HL-60/S4 treated with retinoic acid at 250 ng/mL for 4 days and 3 days (cell line): ENCODE measurements at regions not wholly inside any gene's neighbourhood (a gene's known extent, or its start where the extent isn't known, plus 50 kb on each side); places are given as distances from the start of the nearest gene placed in this dataset.
"Not testable (repeated sequence)": the region's sequence is repeated elsewhere in the genome, so short reads cannot be mapped to it uniquely, and the experiment has no call there.

Experiments
- in situ Hi-C: fragments of 300-500 bp; cut with MboI; formaldehyde crosslinking; loops from 2 replicates; pipeline ENCODE4 v1.7.0; 2022; ENCODE audit warnings: low sequenced_read_pairs

GRCh38 chr9:105093685-105094084 is 150.8 kb upstream of the SLC44A1 start:
- in situ Hi-C loops = no loop called here

GRCh38 chr9:105098370-105098769 is 146.1 kb upstream of the SLC44A1 start:
- in situ Hi-C loops = no loop called here

GRCh38 chr9:105103776-105104175 is 140.7 kb upstream of the SLC44A1 start:
- in situ Hi-C loops = no loop called here

- in situ Hi-C loops = no loop called here
Observed at GRCh38 chr9:105114318-105114717, 130.1 kb upstream of the SLC44A1 start.

GRCh38 chr9:105114964-105115728 is 129.3 kb upstream of the SLC44A1 start:
- in situ Hi-C loops = no loop called here

GRCh38 chr9:105116052-105116868 is 128.2 kb upstream of the SLC44A1 start:
- in situ Hi-C loops = no loop called here

- in situ Hi-C loops = no loop called here
Observed at GRCh38 chr9:105117234-105117633, 127.2 kb upstream of the SLC44A1 start.

- in situ Hi-C loops = no loop called here
Observed at GRCh38 chr9:105118636-105119035, 125.8 kb upstream of the SLC44A1 start.

GRCh38 chr9:105119156-105119555 is 125.3 kb upstream of the SLC44A1 start:
- in situ Hi-C loops = no loop called here

- in situ Hi-C loops = no loop called here
Observed at GRCh38 chr9:105121861-105122430, 122.5 kb upstream of the SLC44A1 start.

GRCh38 chr9:105124598-105124997 is 119.9 kb upstream of the SLC44A1 start:
- in situ Hi-C loops = not testable (repeated sequence)

GRCh38 chr9:105126226-105126625 is 118.2 kb upstream of the SLC44A1 start:
- in situ Hi-C loops = loop anchor here (25.0 kb wide), 1 partner anchor 139 kb away; no protein-coding TSS in a partner anchor

- in situ Hi-C loops = loop anchor here (25.0 kb wide), 1 partner anchor 141 kb away; no protein-coding TSS in a partner anchor
Observed at GRCh38 chr9:105127863-105128220, 116.6 kb upstream of the SLC44A1 start.

GRCh38 chr9:105128908-105129600 is 115.4 kb upstream of the SLC44A1 start:
- in situ Hi-C loops = loop anchor here (25.0 kb wide), 1 partner anchor 142 kb away; no protein-coding TSS in a partner anchor

- in situ Hi-C loops = loop anchor here (25.0 kb wide), 1 partner anchor 142 kb away; no protein-coding TSS in a partner anchor
Observed at GRCh38 chr9:105129731-105130130, 114.7 kb upstream of the SLC44A1 start.

- in situ Hi-C loops = loop anchor here (25.0 kb wide), 1 partner anchor 145 kb away; no protein-coding TSS in a partner anchor
Observed at GRCh38 chr9:105131981-105132380, 112.5 kb upstream of the SLC44A1 start.

GRCh38 chr9:105132606-105133005 is 111.8 kb upstream of the SLC44A1 start:
- in situ Hi-C loops = loop anchor here (25.0 kb wide), 1 partner anchor 145 kb away; no protein-coding TSS in a partner anchor

- in situ Hi-C loops = loop anchor here (25.0 kb wide), 1 partner anchor 151 kb away; no protein-coding TSS in a partner anchor
Observed at GRCh38 chr9:105138306-105138801, 106.1 kb upstream of the SLC44A1 start.

- in situ Hi-C loops = loop anchor here (25.0 kb wide), 1 partner anchor 154 kb away; no protein-coding TSS in a partner anchor
Observed at GRCh38 chr9:105141146-105141975, 103.1 kb upstream of the SLC44A1 start.

- in situ Hi-C loops = loop anchor here (25.0 kb wide), 1 partner anchor 155 kb away; no protein-coding TSS in a partner anchor
Observed at GRCh38 chr9:105141976-105142250, 102.5 kb upstream of the SLC44A1 start.
